IMR-90 (cell line): ENCODE measurements at regions not wholly inside any gene's neighbourhood (a gene's known extent, or its start where the extent isn't known, plus 50 kb on each side); places are given as distances from the start of the nearest gene placed in this dataset.

ENCODE experiments used
- ATAC-seq: fragments of 200-7000 bp; cut with Tn5 transposase; 2 replicates; pipeline ENCODE4 v1.9.1; 2020; ENCODE audit warnings: low read depth, mild to moderate bottlenecking, moderate library complexity
- BruUV-seq: library from RNA; stranded (reverse); fragments of 400-500 nt; replicated peaks from 2 replicates; lab custom pipeline; 2021; lab: Mats Ljungman, UMichigan
- CTCF ChIA-PET: fragments of 300-600 bp; formaldehyde crosslinking; extraction: SDS; loops from one replicate; lab custom pipeline; 2021; ENCODE audit warnings: antibody characterized with exemption; lab: Yijun Ruan, JAX
- POLR2A ChIA-PET: fragments of 300-600 bp; sonication (Branson Sonifier 250); formaldehyde crosslinking; loops from one replicate; lab custom pipeline; 2022; ENCODE audit warnings: antibody characterized with exemption; ENCODE audit not compliant: unreplicated experiment; lab: Charles Lee
- DNase-seq: peaks from one replicate; pipeline ENCODE4 v3.0.0; 2013
- H2AFZ ChIP-seq: replicated peaks from 2 replicates; pipeline ENCODE3; 2013; ENCODE audit warnings: low read length, mild to moderate bottlenecking; ENCODE audit not compliant: poor library complexity
- H2AK5ac ChIP-seq: 2 replicates; pipeline ENCODE4 v1.6.1; 2013; ENCODE audit warnings: low read depth, low read length, inconsistent platforms
- H2AK9ac ChIP-seq: replicated peaks from 2 replicates; pipeline ENCODE3; 2013; ENCODE audit warnings: mild to moderate bottlenecking, low read depth, low read length, moderate library complexity; ENCODE audit not compliant: poor library complexity
- H2BK120ac ChIP-seq: 2 replicates; pipeline ENCODE4 v1.6.1; 2013; ENCODE audit warnings: low read depth, low read length, inconsistent platforms
- H2BK15ac ChIP-seq: 3 replicates; pipeline ENCODE4 v1.6.1; 2013; ENCODE audit warnings: low read depth, low read length, inconsistent platforms
- H2BK20ac ChIP-seq: 2 replicates; pipeline ENCODE4 v1.6.1; 2013; ENCODE audit warnings: low read depth, mild to moderate bottlenecking, inconsistent platforms, low read length, moderate library complexity
- H2BK5ac ChIP-seq: 2 replicates; pipeline ENCODE4 v1.6.1; 2013; ENCODE audit warnings: mild to moderate bottlenecking, low read depth, low read length, inconsistent platforms; ENCODE audit not compliant: poor library complexity, severe bottlenecking
- H3K14ac ChIP-seq: replicated peaks from 2 replicates; pipeline ENCODE4 v1.6.1; 2013; ENCODE audit warnings: low read depth, low read length, inconsistent platforms
- H3K18ac ChIP-seq: 2 replicates; pipeline ENCODE4 v1.6.1; 2013; ENCODE audit warnings: low read depth, low read length, control low read depth
- H3K23ac ChIP-seq: 2 replicates; pipeline ENCODE4 v1.6.1; 2013; ENCODE audit warnings: low read depth, low read length, inconsistent platforms
- H3K27ac ChIP-seq: 2 replicates; pipeline ENCODE4 v1.5.1; 2013; ENCODE audit warnings: mild to moderate bottlenecking, control low read depth, low read length; ENCODE audit not compliant: insufficient read depth
- H3K27me3 ChIP-seq: 2 replicates; pipeline ENCODE4 v1.6.1; 2013; ENCODE audit warnings: low read length; ENCODE audit not compliant: control insufficient read depth, insufficient read depth
- H3K36me3 ChIP-seq: 2 replicates; pipeline ENCODE4 v1.6.1; 2013; ENCODE audit warnings: low read length, mixed read lengths; ENCODE audit not compliant: control insufficient read depth, insufficient read depth
- H3K4ac ChIP-seq: 2 replicates; pipeline ENCODE4 v1.6.1; 2013; ENCODE audit warnings: low read depth, low read length, inconsistent platforms
- H3K4me1 ChIP-seq: 2 replicates; pipeline ENCODE4 v1.6.1; 2013; ENCODE audit warnings: low read length, mixed read lengths; ENCODE audit not compliant: control insufficient read depth, insufficient read depth
- H3K4me2 ChIP-seq: 2 replicates; pipeline ENCODE4 v1.6.1; 2013; ENCODE audit warnings: low read depth, mild to moderate bottlenecking, control low read depth, low read length, moderate library complexity
- H3K4me3 ChIP-seq: 2 replicates; pipeline ENCODE4 v1.5.1; 2013; ENCODE audit warnings: low read depth, mild to moderate bottlenecking, control low read depth, low read length, moderate library complexity; ENCODE audit not compliant: insufficient read depth
- H3K56ac ChIP-seq: 2 replicates; pipeline ENCODE4 v1.6.1; 2013; ENCODE audit warnings: low read length, inconsistent platforms; ENCODE audit not compliant: insufficient read depth; ENCODE audit errors: extremely low read depth
- H3K79me1 ChIP-seq, 2 experiments: 2 replicates each; pipeline ENCODE4 v1.6.1; 2013; ENCODE audit warnings: low read length in 2 of 2, inconsistent platforms in 1 of 2, low read depth in 1 of 2
- H3K9ac ChIP-seq: 2 replicates; pipeline ENCODE4 v1.6.1; 2013; ENCODE audit warnings: low read depth, low read length, control low read depth
- H3K9me1 ChIP-seq: 2 replicates; pipeline ENCODE4 v1.6.1; 2013; ENCODE audit warnings: low read length, inconsistent platforms; ENCODE audit not compliant: insufficient read depth
- H3K9me3 ChIP-seq: 2 replicates; pipeline ENCODE4 v1.6.1; 2013; ENCODE audit warnings: low read length; ENCODE audit not compliant: control insufficient read depth, insufficient read depth
- H4K20me1 ChIP-seq: 2 replicates; pipeline ENCODE4 v1.6.1; 2013; ENCODE audit warnings: low read length, inconsistent platforms; ENCODE audit not compliant: insufficient read depth
- H4K5ac ChIP-seq: 2 replicates; pipeline ENCODE4 v1.6.1; 2013; ENCODE audit warnings: mild to moderate bottlenecking, low read depth, low read length, control low read depth
- H4K8ac ChIP-seq, 2 experiments: 2 replicates each; pipeline ENCODE4 v1.6.1; 2013; ENCODE audit warnings: low read depth in 2 of 2, low read length in 2 of 2, control low read depth in 1 of 2, inconsistent platforms in 1 of 2
- H4K91ac ChIP-seq: 2 replicates; pipeline ENCODE4 v1.6.1; 2013; ENCODE audit warnings: low read depth, low read length, inconsistent platforms; ENCODE audit not compliant: insufficient read depth
- CHD1 ChIP-seq: IDR thresholded peaks from 2 replicates; pipeline ENCODE4 v1.6.1; 2012; ENCODE audit warnings: low read depth, low read length, improper control_type of control experiment
- FOS ChIP-seq: fragments of 150-350 bp; IDR thresholded peaks from 2 replicates; pipeline ENCODE4 v1.6.1; 2016; ENCODE audit warnings: low read depth, low read length
- MAFK ChIP-seq: IDR thresholded peaks from 2 replicates; pipeline ENCODE4 v1.6.1; 2012; ENCODE audit warnings: low read depth, low read length, improper control_type of control experiment
- MAZ ChIP-seq: IDR thresholded peaks from 2 replicates; pipeline ENCODE4 v1.6.1; 2012; ENCODE audit warnings: low read depth, mild to moderate bottlenecking, low read length, improper control_type of control experiment, moderate library complexity, borderline replicate concordance
- WGBS, 2 experiments: methylation state at CpG; one replicate each; pipeline versions ENCODE4 v1.1.5 to v1.1.7; 2013; ENCODE audit warnings: missing lambda C conversion rate in 2 of 2; ENCODE audit not compliant: insufficient read length in 1 of 2; ENCODE audit errors: extremely low coverage in 2 of 2; 5-methylcytosine and 5-hydroxymethylcytosine counted together
- dilution Hi-C: fragments of 300-500 bp; cut with HindIII; formaldehyde crosslinking; loops from one replicate; pipeline ENCODE4 v1.14.3; 2018; ENCODE audit warnings: low sequenced_read_pairs; ENCODE audit not compliant: unreplicated experiment
- in situ Hi-C: fragments of 300-500 bp; cut with MboI; formaldehyde crosslinking; loops from 3 replicates; pipeline ENCODE4 v1.14.3; 2019; ENCODE audit warnings: low sequenced_read_pairs, inconsistent platforms, mixed read lengths
- intact Hi-C: fragments of 100-400 bp; cut with micrococcal nuclease; formaldehyde crosslinking; loops from 2 replicates; pipeline ENCODE4 v1.10.0; 2022
- TF ChIP-seq, protein P1 (sequence below): conservative IDR thresholded peaks from 2 replicates; pipeline ENCODE4 v1.5.1; 2012; ENCODE audit warnings: mild to moderate bottlenecking, low read depth, low read length, improper control_type of control experiment
- TF ChIP-seq, protein P2 (sequence below): fragments of 150-350 bp; IDR thresholded peaks from 2 replicates; pipeline ENCODE4 v1.6.1; 2016; ENCODE audit warnings: low read depth, mild to moderate bottlenecking, low read length, moderate library complexity, borderline replicate concordance

DNA sequence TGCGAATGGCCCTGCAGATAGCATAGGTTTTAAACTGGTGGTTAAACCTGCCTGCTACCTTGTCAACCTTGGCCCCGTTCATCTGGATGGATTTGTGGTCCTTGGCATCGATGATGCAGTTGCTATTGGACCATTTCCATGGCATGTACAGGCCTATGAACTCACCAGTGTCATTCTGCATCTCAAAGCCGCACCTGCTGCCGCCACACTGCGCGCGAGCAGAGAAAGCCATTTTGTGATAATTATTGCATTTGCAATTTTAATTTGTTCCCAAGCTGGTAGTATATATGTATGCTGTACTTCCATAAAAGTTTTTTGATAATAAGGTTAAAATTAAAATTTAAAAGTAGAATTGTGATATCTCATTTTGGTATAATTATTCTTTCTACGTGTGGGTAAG lies 94.8 kb upstream of the UXS1 start:
- no peak for DNase-seq
- Histone ChIP-seq H3K79me1 (no peaks in the 10 kb centered on the region), H4K5ac (no peak overlapping the region), H3K27ac (no peak overlapping the region), H2AFZ (no peak overlapping the region), H4K8ac (no peak overlapping the region), H4K91ac (no peak overlapping the region), H3K56ac (no peak overlapping the region), H3K4me3 (no peak overlapping the region), H3K9me1 (no peaks in the 10 kb centered on the region), H2BK20ac (no peak overlapping the region), H4K20me1 (no peaks in the 10 kb centered on the region), H3K18ac (no peak overlapping the region), H3K27me3 (no peaks in the 10 kb centered on the region; the same call in 1 of the 2 replicates), H2BK15ac (no peak overlapping the region), H3K4me2 (no peak overlapping the region), H3K9ac (no peak overlapping the region), H2BK5ac (no peak overlapping the region), H2BK120ac (no peak overlapping the region), H2AK9ac (no peak overlapping the region), H3K14ac (no peak overlapping the region), H3K4me1 (no peaks in the 10 kb centered on the region), H3K4ac (no peak overlapping the region), H2AK5ac (no peak overlapping the region), H3K23ac (no peak overlapping the region), H3K9me3 (no peaks in the 10 kb centered on the region), H3K36me3 (no peaks in the 10 kb centered on the region)
- BruUV-seq, result no TSS peak
- in situ Hi-C loops, result no loop called here
- 70% methylated on average over 2 of the region's 9 CpGs; no CpG with 5 or more reads in 1 of the 2 experiments for WGBS, 2 experiments
- ChIA-PET POLR2A (no interaction called here), CTCF (no interaction called here)
- intact Hi-C loops, result no loop called here
- ATAC-seq, result no peak
- no peak for TF ChIP-seq MAZ
- TF ChIP-seq, protein P1, sequence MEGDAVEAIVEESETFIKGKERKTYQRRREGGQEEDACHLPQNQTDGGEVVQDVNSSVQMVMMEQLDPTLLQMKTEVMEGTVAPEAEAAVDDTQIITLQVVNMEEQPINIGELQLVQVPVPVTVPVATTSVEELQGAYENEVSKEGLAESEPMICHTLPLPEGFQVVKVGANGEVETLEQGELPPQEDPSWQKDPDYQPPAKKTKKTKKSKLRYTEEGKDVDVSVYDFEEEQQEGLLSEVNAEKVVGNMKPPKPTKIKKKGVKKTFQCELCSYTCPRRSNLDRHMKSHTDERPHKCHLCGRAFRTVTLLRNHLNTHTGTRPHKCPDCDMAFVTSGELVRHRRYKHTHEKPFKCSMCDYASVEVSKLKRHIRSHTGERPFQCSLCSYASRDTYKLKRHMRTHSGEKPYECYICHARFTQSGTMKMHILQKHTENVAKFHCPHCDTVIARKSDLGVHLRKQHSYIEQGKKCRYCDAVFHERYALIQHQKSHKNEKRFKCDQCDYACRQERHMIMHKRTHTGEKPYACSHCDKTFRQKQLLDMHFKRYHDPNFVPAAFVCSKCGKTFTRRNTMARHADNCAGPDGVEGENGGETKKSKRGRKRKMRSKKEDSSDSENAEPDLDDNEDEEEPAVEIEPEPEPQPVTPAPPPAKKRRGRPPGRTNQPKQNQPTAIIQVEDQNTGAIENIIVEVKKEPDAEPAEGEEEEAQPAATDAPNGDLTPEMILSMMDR, result no peak
- no peak for TF ChIP-seq CHD1
- TF ChIP-seq, protein P2, sequence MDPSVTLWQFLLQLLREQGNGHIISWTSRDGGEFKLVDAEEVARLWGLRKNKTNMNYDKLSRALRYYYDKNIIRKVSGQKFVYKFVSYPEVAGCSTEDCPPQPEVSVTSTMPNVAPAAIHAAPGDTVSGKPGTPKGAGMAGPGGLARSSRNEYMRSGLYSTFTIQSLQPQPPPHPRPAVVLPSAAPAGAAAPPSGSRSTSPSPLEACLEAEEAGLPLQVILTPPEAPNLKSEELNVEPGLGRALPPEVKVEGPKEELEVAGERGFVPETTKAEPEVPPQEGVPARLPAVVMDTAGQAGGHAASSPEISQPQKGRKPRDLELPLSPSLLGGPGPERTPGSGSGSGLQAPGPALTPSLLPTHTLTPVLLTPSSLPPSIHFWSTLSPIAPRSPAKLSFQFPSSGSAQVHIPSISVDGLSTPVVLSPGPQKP, result no peak
- TF ChIP-seq MAFK, result no peak
- no peak for TF ChIP-seq FOS
- dilution Hi-C loops, result no loop called here
